Common myeloid progenitor, CD34-positive (primary cell): ENCODE measurements at regions not wholly inside any gene's neighbourhood (a gene's known extent, or its start where the extent isn't known, plus 50 kb on each side); places are given as distances from the start of the nearest gene placed in this dataset.

Source experiments
- CTCF ChIA-PET: fragments of 350-600 bp; sonication (Branson Sonifier 250); formaldehyde crosslinking; loops from one replicate; lab custom pipeline; 2021; ENCODE audit warnings: antibody characterized with exemption; lab: Charles Lee
- POLR2A ChIA-PET: fragments of 350-600 bp; sonication (Branson Sonifier 250); formaldehyde crosslinking; loops from one replicate; lab custom pipeline; 2021; ENCODE audit warnings: antibody characterized with exemption; lab: Charles Lee
- DNase-seq, 3 donors: peaks; one replicate each; pipeline versions ENCODE4 v3.0.0 to v3.0.0-alpha.2; 2013
- H3K27ac ChIP-seq, 2 experiments: 1 replicate in 1 of 2; 2 replicates in 1 of 2; pipeline ENCODE4 v1.7.0; 2013; ENCODE audit warnings: inconsistent platforms in 2 of 2, low read length in 2 of 2, mild to moderate bottlenecking in 2 of 2, low read depth in 1 of 2, moderate library complexity in 1 of 2; ENCODE audit not compliant: severe bottlenecking in 2 of 2, insufficient read depth in 1 of 2, poor library complexity in 1 of 2
- H3K27me3 ChIP-seq, 5 experiments: replicated peaks in 2 of 5; 1 replicate in 3 of 5; 2 replicates in 2 of 5; pipeline versions ENCODE4 v1.6.1 to v1.7.0; 2013; ENCODE audit warnings: low read length in 4 of 5, mild to moderate bottlenecking in 2 of 5, moderate library complexity in 2 of 5, inconsistent platforms in 1 of 5; ENCODE audit not compliant: insufficient read depth in 5 of 5, control insufficient read depth in 4 of 5
- H3K36me3 ChIP-seq, 4 experiments: 1 replicate in 2 of 4; 2 replicates in 2 of 4; pipeline versions ENCODE4 v1.6.1 to v1.7.0; 2013; ENCODE audit warnings: low read length in 3 of 4, control low read depth in 1 of 4, mild to moderate bottlenecking in 1 of 4; ENCODE audit not compliant: control insufficient read depth in 4 of 4, insufficient read depth in 4 of 4
- H3K4me1 ChIP-seq, 4 experiments: 1 replicate in 3 of 4; 2 replicates in 1 of 4; pipeline versions ENCODE4 v1.6.1 to v1.7.1; 2013; ENCODE audit warnings: low read length in 3 of 4, mild to moderate bottlenecking in 3 of 4, control low read depth in 1 of 4, inconsistent platforms in 1 of 4, moderate library complexity in 1 of 4; ENCODE audit not compliant: control insufficient read depth in 4 of 4, insufficient read depth in 4 of 4; ENCODE audit errors: control extremely low read depth in 1 of 4
- H3K4me3 ChIP-seq, 7 experiments: 1 replicate in 4 of 7; 2 replicates in 3 of 7; pipeline versions ENCODE4 v1.5.1 to v1.7.0; 2013; ENCODE audit warnings: mild to moderate bottlenecking in 7 of 7, low read length in 6 of 7, moderate library complexity in 6 of 7, inconsistent platforms in 2 of 7, low read depth in 2 of 7, control low read depth in 1 of 7; ENCODE audit not compliant: insufficient read depth in 4 of 7, control insufficient read depth in 1 of 7; ENCODE audit errors: extremely low read depth in 1 of 7
- H3K9me3 ChIP-seq, 5 experiments: 1 replicate in 4 of 5; 2 replicates in 1 of 5; pipeline versions ENCODE4 v1.6.1 to v1.7.1; 2013; ENCODE audit warnings: low read length in 4 of 5, mild to moderate bottlenecking in 2 of 5, inconsistent platforms in 1 of 5, low read depth in 1 of 5, moderate library complexity in 1 of 5; ENCODE audit not compliant: control insufficient read depth in 4 of 5, insufficient read depth in 2 of 5; ENCODE audit errors: control extremely low read depth in 1 of 5
- WGBS: methylation state at CpG from one replicate; pipeline ENCODE4 v1.1.5; 2013; ENCODE audit not compliant: insufficient coverage; 5-methylcytosine and 5-hydroxymethylcytosine counted together

DNA sequence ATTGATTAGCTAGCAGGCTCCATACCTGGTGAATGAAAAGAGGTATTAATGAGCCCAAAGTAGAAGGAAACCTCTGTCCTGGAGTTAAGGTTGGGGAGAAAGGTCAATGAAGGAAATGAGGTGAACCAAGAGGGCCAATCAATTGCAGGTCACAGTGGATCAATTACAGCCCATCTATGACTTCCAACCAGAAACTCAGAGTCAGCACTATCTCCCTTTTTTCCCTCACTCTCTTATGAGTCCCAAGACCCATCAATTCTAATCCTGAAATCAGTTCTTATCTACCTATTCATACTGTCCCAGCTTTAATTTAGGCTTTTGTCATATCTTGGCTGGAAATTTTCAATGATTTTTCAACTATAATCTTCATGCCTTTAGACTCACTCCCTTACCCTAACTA lies 433.2 kb upstream of the PKN2 start:
- Histone ChIP-seq H3K36me3 (no peaks in the 10 kb centered on the region), H3K9me3 (no peaks in the 10 kb centered on the region), H3K4me3 (no peak overlapping the region), H3K27me3 (no peaks in the 10 kb centered on the region), H3K27ac (no peak overlapping the region), H3K4me1 (no peaks in the 10 kb centered on the region)
- no peak for DNase-seq
- ChIA-PET POLR2A (no interaction called here), CTCF (interaction anchor here (0.7 kb wide), 1 partner anchor 9 kb away, joined by 3 read pairs; no protein-coding TSS in a partner anchor)

- ChIA-PET CTCF (no interaction called here), POLR2A (no interaction called here)
- Histone ChIP-seq H3K36me3 (no peaks in the 10 kb centered on the region), H3K4me1 (no peaks in the 10 kb centered on the region), H3K4me3 (no peak overlapping the region), H3K9me3 (no peaks in the 10 kb centered on the region), H3K27ac (no peak overlapping the region), H3K27me3 (no peaks in the 10 kb centered on the region)
- no peak for DNase-seq
These were observed 431.3 kb upstream of the PKN2 start for GRCh38 chr1:88252745-88253144.

- POLR2A ChIA-PET, result no interaction called here
- no peak overlapping the region for H3K4me3 ChIP-seq
- no peak overlapping the region for H3K27ac ChIP-seq
- no peak for DNase-seq
- no peaks in the 10 kb centered on the region for H3K4me1 ChIP-seq
- CTCF ChIA-PET, result no interaction called here
- H3K36me3 ChIP-seq, result no peaks in the 10 kb centered on the region
- WGBS, result 83% methylated on average over 1 of the region's 1 CpG
- no peaks in the 10 kb centered on the region for H3K9me3 ChIP-seq
- H3K27me3 ChIP-seq, result no peaks in the 10 kb centered on the region
These were observed 418.5 kb upstream of the PKN2 start for GRCh38 chr1:88265606-88266005.

DNA sequence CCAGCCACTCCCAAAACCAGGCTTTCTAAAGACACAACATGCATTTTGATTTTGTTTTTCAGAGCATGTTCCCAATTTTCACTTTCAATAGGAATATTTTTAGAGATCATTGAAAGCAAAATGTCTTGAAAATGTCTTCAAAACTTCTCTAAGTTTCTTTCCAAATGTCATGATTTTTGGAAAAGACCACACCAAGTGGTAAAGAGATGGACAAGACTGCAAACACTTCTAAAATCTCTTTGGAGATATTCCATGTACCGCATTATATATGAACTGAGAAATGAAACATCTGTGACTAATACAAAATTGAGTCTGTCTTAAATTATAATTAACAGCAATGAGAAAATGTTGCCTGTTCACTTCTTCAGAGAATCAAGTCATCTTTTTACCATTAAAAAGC lies 418.0 kb upstream of the PKN2 start:
- Histone ChIP-seq H3K4me1 (no peaks in the 10 kb centered on the region), H3K36me3 (no peaks in the 10 kb centered on the region), H3K9me3 (no peaks in the 10 kb centered on the region), H3K4me3 (no peak overlapping the region), H3K27me3 (no peaks in the 10 kb centered on the region), H3K27ac (no peak overlapping the region)
- DNase-seq, result no peak
- ChIA-PET CTCF (no interaction called here), POLR2A (no interaction called here)
- WGBS, result no CpG with 5 or more reads among the region's 1 CpG

GRCh38 chr1:88272216-88272615 lies 411.9 kb upstream of the PKN2 start:
- CTCF ChIA-PET, result no interaction called here
- Histone ChIP-seq H3K27me3 (no peaks in the 10 kb centered on the region), H3K27ac (no peak overlapping the region), H3K9me3 (no peaks in the 10 kb centered on the region), H3K4me1 (peaks cover 0 to 7% (median 2%) of the 10 kb centered on the region in 4 experiments), H3K36me3 (no peaks in the 10 kb centered on the region), H3K4me3 (no peak overlapping the region)
- POLR2A ChIA-PET, result no interaction called here
- no peak for DNase-seq
- WGBS, result 96% methylated on average over 4 of the region's 5 CpGs

GRCh38 chr1:88274431-88274830 lies 409.6 kb upstream of the PKN2 start:
- no peaks in the 10 kb centered on the region for H3K9me3 ChIP-seq
- CTCF ChIA-PET, result no interaction called here
- H3K36me3 ChIP-seq, result no peaks in the 10 kb centered on the region
- H3K27me3 ChIP-seq, result no peaks in the 10 kb centered on the region
- H3K27ac ChIP-seq, result no peak overlapping the region
- WGBS, result no CpG with 5 or more reads among the region's 1 CpG
- H3K4me3 ChIP-seq, result no peak overlapping the region
- POLR2A ChIA-PET, result no interaction called here
- peaks cover 0 to 7% (median 2%) of the 10 kb centered on the region in 4 experiments for H3K4me1 ChIP-seq
- DNase-seq, result no peak

GRCh38 chr1:88275259-88275862 lies 408.7 kb upstream of the PKN2 start:
- no peaks in the 10 kb centered on the region for H3K36me3 ChIP-seq
- DNase-seq, result no peak
- H3K9me3 ChIP-seq, result no peaks in the 10 kb centered on the region
- H3K27ac ChIP-seq, result no peak overlapping the region
- peaks cover 0 to 7% (median 2%) of the 10 kb centered on the region in 4 experiments for H3K4me1 ChIP-seq
- H3K27me3 ChIP-seq, result no peaks in the 10 kb centered on the region
- H3K4me3 ChIP-seq, result no peak overlapping the region
- CTCF ChIA-PET, result no interaction called here
- POLR2A ChIA-PET, result no interaction called here
- no CpG with 5 or more reads among the region's 3 CpGs for WGBS
